GM19467 (cell line): ENCODE measurements at regions not wholly inside any gene's neighbourhood (a gene's known extent, or its start where the extent isn't known, plus 50 kb on each side); places are given as distances from the start of the nearest gene placed in this dataset.
"Not testable (repeated sequence)": the region's sequence is repeated elsewhere in the genome, so short reads cannot be mapped to it uniquely, and the experiment has no call there.

Source experiments
- ATAC-seq: cut with Tn5 transposase; IDR thresholded peaks from one replicate; pipeline ENCODE4 v1.9.1; 2021; ENCODE audit warnings: mild to moderate bottlenecking, moderate library complexity; ENCODE audit not compliant: unreplicated experiment

GRCh38 chr2:44083054-44083453 is 85.6 kb upstream of the PPM1B start:
- ATAC-seq, result no peak

GRCh38 chr2:44084850-44085249 is 83.8 kb upstream of the PPM1B start:
- no peak for ATAC-seq

- no peak for ATAC-seq
Observed at GRCh38 chr2:44086629-44087028, 82.0 kb upstream of the PPM1B start.

GRCh38 chr2:44087036-44087713 is 81.5 kb upstream of the PPM1B start:
- peak; percentile 55 for ATAC-seq

- no peak for ATAC-seq
Observed at GRCh38 chr2:44087714-44088092, 81.0 kb upstream of the PPM1B start.

- ATAC-seq, result not testable (repeated sequence)
Observed at GRCh38 chr2:44092519-44092918, 76.2 kb upstream of the PPM1B start.

- no peak for ATAC-seq
Observed at GRCh38 chr2:44093970-44094369, 74.7 kb upstream of the PPM1B start.

GRCh38 chr2:44097322-44097907 is 71.3 kb upstream of the PPM1B start:
- no peak for ATAC-seq

GRCh38 chr2:44098050-44098449 is 70.6 kb upstream of the PPM1B start:
- no peak for ATAC-seq

- ATAC-seq, result no peak
Observed at GRCh38 chr2:44098891-44099290, 69.8 kb upstream of the PPM1B start.

- no peak for ATAC-seq
Observed at GRCh38 chr2:44100351-44100750, 68.3 kb upstream of the PPM1B start.

- ATAC-seq, result no peak
Observed at GRCh38 chr2:44101246-44101645, 67.4 kb upstream of the PPM1B start.

- no peak for ATAC-seq
Observed at GRCh38 chr2:44102790-44103562, 65.7 kb upstream of the PPM1B start.

GRCh38 chr2:44103639-44104038 is 65.0 kb upstream of the PPM1B start:
- ATAC-seq, result no peak

GRCh38 chr2:44104855-44105271 is 63.8 kb upstream of the PPM1B start:
- no peak for ATAC-seq

GRCh38 chr2:44106509-44106908 is 62.2 kb upstream of the PPM1B start:
- not testable (repeated sequence) for ATAC-seq

GRCh38 chr2:44107086-44107740 is 61.5 kb upstream of the PPM1B start:
- peak; percentile 82 for ATAC-seq

- ATAC-seq, result no peak
Observed at GRCh38 chr2:44107974-44108373, 60.7 kb upstream of the PPM1B start.

- ATAC-seq, result no peak
Observed at GRCh38 chr2:44109166-44109565, 59.5 kb upstream of the PPM1B start.

- no peak for ATAC-seq
Observed at GRCh38 chr2:44110444-44110843, 58.2 kb upstream of the PPM1B start.

- ATAC-seq, result no peak
Observed at GRCh38 chr2:44112096-44112495, 56.6 kb upstream of the PPM1B start.

- no peak for ATAC-seq
Observed at GRCh38 chr2:44116319-44116718, 52.4 kb upstream of the PPM1B start.
